Stomach (tissue), 4 donors: ENCODE measurements at regions not wholly inside any gene's neighbourhood (a gene's known extent, or its start where the extent isn't known, plus 50 kb on each side); places are given as distances from the start of the nearest gene placed in this dataset.
"Not testable (repeated sequence)": the region's sequence is repeated elsewhere in the genome, so short reads cannot be mapped to it uniquely, and the experiment has no call there.

Experiments used
- CTCF ChIP-seq, 7 experiments: fragments of 450-650 bp in 4 of 7; fragments of 200-600 bp in 3 of 7; sonication (generic) in 3 of 7; IDR thresholded peaks; one replicate each; pipeline ENCODE4 v1.5.1; 2016 to 2019; ENCODE audit warnings: antibody characterized with exemption in 7 of 7, control low read depth in 2 of 7, mild to moderate bottlenecking in 1 of 7
- EP300 ChIP-seq: sonication (generic); formaldehyde crosslinking; IDR thresholded peaks from one replicate; pipeline ENCODE4 v1.6.1; 2017; ENCODE audit warnings: antibody characterized with exemption
- POLR2A ChIP-seq, 4 donors: fragments of 450-650 bp; IDR thresholded peaks; one replicate each; pipeline ENCODE4 v1.6.1; 2016; ENCODE audit warnings: antibody characterized with exemption in 4 of 4, control low read depth in 2 of 4, mild to moderate bottlenecking in 1 of 4, moderate library complexity in 1 of 4

GRCh38 chr6:58121616-58122015 is 804.2 kb downstream of the PRIM2 start:
- TF ChIP-seq CTCF (IDR thresholded peaks at IDR 0.05); POLR2A (IDR thresholded peaks at IDR 0.05); EP300: not testable (repeated sequence)
